Muscle of arm (tissue), 1 donor: ENCODE measurements at regions not wholly inside any gene's neighbourhood (a gene's known extent, or its start where the extent isn't known, plus 50 kb on each side); places are given as distances from the start of the nearest gene placed in this dataset.
"Not testable (repeated sequence)": the region's sequence is repeated elsewhere in the genome, so short reads cannot be mapped to it uniquely, and the experiment has no call there.

Experiments used
- DNase-seq: peaks from one replicate; pipeline ENCODE4 v3.0.0-alpha.2; 2013

GRCh38 chr12:119931402-119931801 lies 54.3 kb upstream of the CIT start:
- DNase-seq, result no peak

GRCh38 chr12:119932921-119933320 lies 55.8 kb upstream of the CIT start:
- no peak for DNase-seq

- not testable (repeated sequence) for DNase-seq
Measured at GRCh38 chr12:119934780-119935179, 54.3 kb upstream of the BICDL1 start.

- DNase-seq, result no peak
Measured at GRCh38 chr12:119936705-119937311, 52.2 kb upstream of the BICDL1 start.

GRCh38 chr12:119938049-119938667 lies 50.9 kb upstream of the BICDL1 start:
- DNase-seq, result peak; percentile 61
